ENCODE measurements at regions not wholly inside any gene's neighbourhood (a gene's known extent, or its start where the extent isn't known, plus 50 kb on each side); places are given as distances from the start of the nearest gene placed in this dataset.

GRCh38 chr13:22055259-22055658 is 384.4 kb downstream of the FGF9 start:
- TF ChIP-seq POLR2AphosphoS5 (IDR thresholded peaks at IDR 0.05; ENCODE audit: low read depth, low read length) (no peak), RAD21 (IDR thresholded peaks at IDR 0.05 in 1 of 2, conservative IDR thresholded peaks at IDR 0.05 in 1 of 2; ENCODE audit: low read depth in 2 of 2, low read length in 2 of 2) (no peak)
